DND-41 (cell line): ENCODE measurements at regions not wholly inside any gene's neighbourhood (a gene's known extent, or its start where the extent isn't known, plus 50 kb on each side); places are given as distances from the start of the nearest gene placed in this dataset.

Source experiments
- ATAC-seq: fragments of 200-7000 bp; cut with Tn5 transposase; 3 replicates; pipeline ENCODE4 v1.9.1; 2021; ENCODE audit warnings: low read depth; ENCODE audit not compliant: insufficient read depth
- DNase-seq: peaks from one replicate; pipeline ENCODE4 v3.0.0-alpha.2; 2020
- H2AFZ ChIP-seq: 2 replicates; pipeline ENCODE4 v1.6.0; 2012; ENCODE audit warnings: low read depth, low read length
- H3K27ac ChIP-seq: 2 replicates; pipeline ENCODE4 v1.5.1; 2012; ENCODE audit warnings: low read length, inconsistent platforms
- H3K27me3 ChIP-seq: fragments of 200-600 bp; sonication (generic); 2 replicates; pipeline ENCODE4 v1.6.0; 2012; ENCODE audit warnings: low read length, mild to moderate bottlenecking, inconsistent platforms; ENCODE audit not compliant: insufficient read depth, poor library complexity
- H3K36me3 ChIP-seq: 2 replicates; pipeline ENCODE4 v1.5.1; 2012; ENCODE audit warnings: low read length, inconsistent platforms; ENCODE audit not compliant: insufficient read depth
- H3K4me1 ChIP-seq: 2 replicates; pipeline ENCODE4 v1.5.1; 2012; ENCODE audit warnings: mild to moderate bottlenecking, low read length; ENCODE audit not compliant: insufficient read depth
- H3K4me2 ChIP-seq: 2 replicates; pipeline ENCODE4 v1.6.0; 2012; ENCODE audit warnings: mild to moderate bottlenecking, moderate library complexity, low read length, inconsistent platforms; ENCODE audit not compliant: insufficient read depth
- H3K4me3 ChIP-seq, 2 experiments: fragments of 200-600 bp in 1 of 2; shearing (Covaris generic) in 1 of 2; 2 replicates each; pipeline ENCODE4 v1.5.1; 2012 to 2016; ENCODE audit warnings: inconsistent platforms in 2 of 2, low read length in 2 of 2, mild to moderate bottlenecking in 2 of 2, low read depth in 1 of 2, moderate library complexity in 1 of 2
- H3K79me2 ChIP-seq: 2 replicates; pipeline ENCODE4 v1.6.0; 2012; ENCODE audit warnings: low read length, inconsistent platforms; ENCODE audit not compliant: insufficient read depth
- H3K9ac ChIP-seq: 2 replicates; pipeline ENCODE4 v1.6.0; 2012; ENCODE audit warnings: low read depth, mild to moderate bottlenecking, inconsistent platforms, low read length, moderate library complexity
- H3K9me3 ChIP-seq: 2 replicates; pipeline ENCODE4 v1.5.1; 2012; ENCODE audit warnings: low read length, moderate library complexity, mild to moderate bottlenecking, inconsistent platforms; ENCODE audit not compliant: insufficient read depth, severe bottlenecking
- H4K20me1 ChIP-seq: 2 replicates; pipeline ENCODE4 v1.6.0; 2012; ENCODE audit warnings: low read length; ENCODE audit not compliant: insufficient read depth
- EZH2 ChIP-seq: IDR thresholded peaks from 3 replicates; pipeline ENCODE4 v1.6.1; 2012; ENCODE audit warnings: borderline replicate concordance, low read depth, mild to moderate bottlenecking, moderate library complexity, low read length, inconsistent platforms; ENCODE audit not compliant: severe bottlenecking
- TF ChIP-seq, protein P1 (sequence below): IDR thresholded peaks from 2 replicates; pipeline ENCODE4 v1.5.1; 2012; ENCODE audit warnings: borderline replicate concordance, low read length, moderate library complexity, mild to moderate bottlenecking; ENCODE audit not compliant: poor library complexity, severe bottlenecking; ENCODE audit errors: extremely low read depth

DNA sequence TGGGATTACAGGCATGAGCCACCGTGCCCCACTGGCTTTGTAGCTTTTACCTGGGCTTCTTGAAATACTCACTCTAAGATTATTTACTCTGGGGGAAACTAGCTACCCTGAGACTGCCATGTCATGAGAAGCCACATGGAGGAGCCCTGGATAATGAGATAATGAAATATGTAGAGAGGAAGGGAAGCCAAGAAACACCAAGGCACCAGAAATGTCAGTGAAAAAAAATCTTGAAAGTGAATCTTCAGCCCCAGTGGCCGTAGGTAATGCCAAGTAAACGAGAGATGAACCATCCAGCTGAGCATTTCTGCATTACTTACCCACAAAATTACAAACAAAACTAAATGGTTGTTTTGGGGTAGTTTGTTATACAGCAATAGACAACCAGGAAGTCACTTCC, 125.6 kb downstream of the APIP start:
- ATAC-seq (no peak), DNase-seq (no peak)
- H3K4me3 ChIP-seq = no peak overlapping the region
- no peak overlapping the region for H2AFZ ChIP-seq
- H3K27me3 ChIP-seq = peaks cover 15% of the 10 kb centered on the region
- H3K79me2 ChIP-seq = no peaks in the 10 kb centered on the region
- no peaks in the 10 kb centered on the region for H3K4me1 ChIP-seq
- TF ChIP-seq EZH2 = no peak
- TF ChIP-seq, protein P1, sequence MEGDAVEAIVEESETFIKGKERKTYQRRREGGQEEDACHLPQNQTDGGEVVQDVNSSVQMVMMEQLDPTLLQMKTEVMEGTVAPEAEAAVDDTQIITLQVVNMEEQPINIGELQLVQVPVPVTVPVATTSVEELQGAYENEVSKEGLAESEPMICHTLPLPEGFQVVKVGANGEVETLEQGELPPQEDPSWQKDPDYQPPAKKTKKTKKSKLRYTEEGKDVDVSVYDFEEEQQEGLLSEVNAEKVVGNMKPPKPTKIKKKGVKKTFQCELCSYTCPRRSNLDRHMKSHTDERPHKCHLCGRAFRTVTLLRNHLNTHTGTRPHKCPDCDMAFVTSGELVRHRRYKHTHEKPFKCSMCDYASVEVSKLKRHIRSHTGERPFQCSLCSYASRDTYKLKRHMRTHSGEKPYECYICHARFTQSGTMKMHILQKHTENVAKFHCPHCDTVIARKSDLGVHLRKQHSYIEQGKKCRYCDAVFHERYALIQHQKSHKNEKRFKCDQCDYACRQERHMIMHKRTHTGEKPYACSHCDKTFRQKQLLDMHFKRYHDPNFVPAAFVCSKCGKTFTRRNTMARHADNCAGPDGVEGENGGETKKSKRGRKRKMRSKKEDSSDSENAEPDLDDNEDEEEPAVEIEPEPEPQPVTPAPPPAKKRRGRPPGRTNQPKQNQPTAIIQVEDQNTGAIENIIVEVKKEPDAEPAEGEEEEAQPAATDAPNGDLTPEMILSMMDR = peak; percentile 34
- H4K20me1 ChIP-seq = no peaks in the 10 kb centered on the region
- no peaks in the 10 kb centered on the region for H3K9me3 ChIP-seq
- no peak overlapping the region for H3K4me2 ChIP-seq
- H3K36me3 ChIP-seq = no peaks in the 10 kb centered on the region
- no peak overlapping the region for H3K9ac ChIP-seq
- H3K27ac ChIP-seq = no peak overlapping the region

DNA sequence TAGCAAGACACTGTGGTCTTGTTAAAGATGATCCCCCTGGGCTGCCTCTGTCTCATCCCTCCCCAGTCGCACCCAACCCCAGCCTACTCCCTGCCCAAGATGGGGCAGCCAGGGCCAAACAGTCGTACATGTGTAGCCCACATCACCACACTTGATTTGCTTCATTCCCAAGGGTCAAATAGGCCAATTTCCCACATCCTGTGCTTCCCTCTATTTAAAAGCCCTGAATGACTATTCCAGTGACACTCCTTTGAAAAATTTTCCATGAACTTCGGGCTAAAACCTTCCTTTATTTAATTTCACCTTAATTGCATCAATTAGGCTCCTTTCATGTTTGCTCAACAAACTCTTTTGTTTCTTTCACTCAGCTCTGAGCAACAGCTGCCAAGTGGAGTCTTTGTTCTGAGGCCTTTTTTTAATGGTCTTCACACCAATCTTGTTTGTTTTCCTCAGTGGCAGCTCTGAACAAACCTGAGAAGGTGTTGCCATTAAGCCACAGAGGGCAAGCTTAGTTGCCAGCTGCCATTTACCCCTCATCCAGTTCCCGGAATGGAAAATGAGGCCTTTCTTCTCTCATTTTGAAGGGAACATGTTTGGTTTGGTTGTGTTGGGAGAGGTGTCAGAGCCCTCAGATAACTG, 126.9 kb downstream of the APIP start:
- ATAC-seq (no peak), DNase-seq (no peak)
- H3K79me2 ChIP-seq = no peaks in the 10 kb centered on the region
- no peaks in the 10 kb centered on the region for H3K36me3 ChIP-seq
- no peak overlapping the region for H3K27ac ChIP-seq
- TF ChIP-seq, protein P1 = no peak
- TF ChIP-seq EZH2 = no peak
- no peak overlapping the region for H3K9ac ChIP-seq
- H2AFZ ChIP-seq = no peak overlapping the region
- H3K27me3 ChIP-seq = peaks cover 15% of the 10 kb centered on the region
- no peak overlapping the region for H3K4me2 ChIP-seq
- H3K4me1 ChIP-seq = no peaks in the 10 kb centered on the region
- no peaks in the 10 kb centered on the region for H4K20me1 ChIP-seq
- H3K4me3 ChIP-seq = no peak overlapping the region
- H3K9me3 ChIP-seq = no peaks in the 10 kb centered on the region

DNA sequence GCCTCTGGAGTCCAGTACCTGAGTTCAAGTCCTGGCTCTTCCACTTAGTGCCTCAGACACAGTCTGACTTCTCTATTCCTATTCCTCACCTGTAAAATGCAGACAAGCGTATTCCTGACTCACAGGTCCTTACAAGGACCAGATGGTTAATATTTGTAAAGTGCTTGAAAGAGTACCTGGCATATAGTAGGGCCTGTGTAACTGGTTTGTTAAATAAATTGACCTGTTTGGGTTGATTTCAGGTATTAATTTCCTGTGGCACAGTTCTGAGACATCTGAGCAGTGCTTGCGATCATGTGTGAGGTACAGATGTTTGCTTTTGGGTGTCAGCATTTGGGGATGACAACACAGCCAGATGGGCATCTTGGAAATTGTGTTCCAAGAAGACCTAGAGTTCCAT, 127.5 kb downstream of the APIP start:
- DNase-seq = no peak

More for the DNA sequence above, 127.5 kb downstream of the APIP start:
- Histone ChIP-seq H3K9ac (no peak overlapping the region), H3K9me3 (no peaks in the 10 kb centered on the region), H3K4me1 (no peaks in the 10 kb centered on the region), H3K27ac (no peak overlapping the region), H2AFZ (no peak overlapping the region), H3K27me3 (peaks cover 11% of the 10 kb centered on the region), H3K4me3 (no peak overlapping the region), H3K36me3 (no peaks in the 10 kb centered on the region), H3K4me2 (no peak overlapping the region), H3K79me2 (no peaks in the 10 kb centered on the region), H4K20me1 (no peaks in the 10 kb centered on the region)
- ATAC-seq = no peak
- no peak for TF ChIP-seq EZH2
- TF ChIP-seq, protein P1 = no peak
